Spleen (tissue), 11 donors: ENCODE measurements at regions not wholly inside any gene's neighbourhood (a gene's known extent, or its start where the extent isn't known, plus 50 kb on each side); places are given as distances from the start of the nearest gene placed in this dataset.
A peak's percentile ranks its signal among the peaks of the same experiment; 100 is the strongest.
"Not testable (repeated sequence)": the region's sequence is repeated elsewhere in the genome, so short reads cannot be mapped to it uniquely, and the experiment has no call there.

Source experiments
- DNase-seq: peaks from one replicate; pipeline ENCODE4 v3.0.0-alpha.2; 2020
- H3K27ac ChIP-seq, 8 donors: fragments of 200-600 bp; sonication (generic) in 7 of 8; 1 replicate in 4 of 8; 2 replicates in 4 of 8; pipeline versions ENCODE4 v1.5.0 to v1.8.0; 2016 to 2021; ENCODE audit warnings: inconsistent platforms in 4 of 8, mild to moderate bottlenecking in 4 of 8, moderate library complexity in 1 of 8
- H3K27me3 ChIP-seq, 7 donors: fragments of 200-600 bp; sonication (generic) in 6 of 7; replicated peaks in 1 of 7; 1 replicate in 4 of 7; 2 replicates in 3 of 7; pipeline versions ENCODE4 v1.5.0 to v1.8.0; 2016 to 2021; ENCODE audit warnings: inconsistent platforms in 3 of 7, mild to moderate bottlenecking in 1 of 7
- H3K36me3 ChIP-seq, 6 donors: fragments of 200-600 bp; sonication (generic) in 5 of 6; 1 replicate in 4 of 6; 2 replicates in 2 of 6; pipeline versions ENCODE4 v1.5.0 to v1.8.0; 2016 to 2021; ENCODE audit warnings: inconsistent platforms in 2 of 6
- H3K4me1 ChIP-seq, 6 donors: fragments of 200-600 bp; sonication (generic) in 5 of 6; 1 replicate in 3 of 6; 2 replicates in 3 of 6; pipeline versions ENCODE4 v1.5.0 to v1.8.0; 2016 to 2021; ENCODE audit warnings: inconsistent platforms in 3 of 6
- H3K4me3 ChIP-seq, 8 donors: fragments of 200-600 bp; sonication (generic) in 7 of 8; 1 replicate in 4 of 8; 2 replicates in 4 of 8; pipeline versions ENCODE4 v1.5.0 to v1.8.0; 2016 to 2021; ENCODE audit warnings: inconsistent platforms in 4 of 8, mild to moderate bottlenecking in 4 of 8, moderate library complexity in 2 of 8
- H3K9me3 ChIP-seq, 8 donors: fragments of 200-600 bp; sonication (generic) in 7 of 8; 1 replicate in 4 of 8; 2 replicates in 4 of 8; pipeline versions ENCODE4 v1.5.0 to v1.8.0; 2016 to 2021; ENCODE audit warnings: inconsistent platforms in 4 of 8
- WGBS, 5 donors: extraction: QIAGEN DNeasy Blood & Tissue Kit in 3 of 5; methylation state at CpG; one replicate each; pipeline versions ENCODE4 v1.1.5 to v1.1.7; 2013 to 2018; 5-methylcytosine and 5-hydroxymethylcytosine counted together
- intact Hi-C: fragments of 100-400 bp; cut with DNase I; formaldehyde crosslinking; loops from one replicate; pipeline ENCODE4 v1.15.0; 2023; ENCODE audit warnings: low total_unique reads
- donor health status: healthy with polysubstance abuse.
- donor health status: DM: no; HTN: no; CAD: no; lungs with moderate emphysema.
- donor health status: DM: no; HTN: no; CAD: no.
- donor health status: Bipolar disorder and iron deficiency.
- donor health status: healthy.
- donor health status: DM: no; HTN: no; CAD: no.
- donor health status: DM: yes; HTN: yes; CAD: no.

- WGBS, 5 donors, result 91 to 97% (median 93%) methylated on average over 12 to 36 of the region's 36 CpGs
- H3K27ac ChIP-seq, result not testable (repeated sequence)
- peak; percentile 44 for DNase-seq
Measured at GRCh38 chr16:88184566-88185355, 198.0 kb upstream of the ZNF469 start.

GRCh38 chr16:88185406-88185805, 197.4 kb upstream of the ZNF469 start:
- intact Hi-C loops, H3K27ac ChIP-seq, H3K27me3 ChIP-seq, H3K4me1 ChIP-seq, H3K4me3 ChIP-seq, H3K36me3 ChIP-seq: not testable (repeated sequence)
- peaks cover 0 to 12% (median 2%) of the 10 kb centered on the region in 8 donors for H3K9me3 ChIP-seq
- WGBS, 5 donors, result 92 to 100% (median 96%) methylated on average over 3 to 8 of the region's 9 CpGs
- peak; percentile 17 for DNase-seq

More at GRCh38 chr16:88184566-88185355, 198.0 kb upstream of the ZNF469 start:
- H3K36me3 ChIP-seq, H3K27me3 ChIP-seq, H3K4me1 ChIP-seq, H3K4me3 ChIP-seq, intact Hi-C loops: not testable (repeated sequence)
- H3K9me3 ChIP-seq, result peaks cover 0 to 12% (median 2%) of the 10 kb centered on the region in 8 donors

- peaks cover 0 to 12% (median 2%) of the 10 kb centered on the region in 8 donors for H3K9me3 ChIP-seq
- intact Hi-C loops, H3K27me3 ChIP-seq, H3K27ac ChIP-seq, H3K4me1 ChIP-seq, H3K4me3 ChIP-seq, H3K36me3 ChIP-seq: not testable (repeated sequence)
- 72 to 90% (median 82%) methylated on average over 48 to 55 of the region's 55 CpGs for WGBS, 5 donors
- peak; percentile 54 for DNase-seq
Measured at GRCh38 chr16:88185976-88186888, 196.5 kb upstream of the ZNF469 start.

GRCh38 chr16:88186889-88187870, 195.6 kb upstream of the ZNF469 start:
- peak; percentile 25 for DNase-seq
- H3K27ac ChIP-seq, H3K27me3 ChIP-seq, intact Hi-C loops, H3K36me3 ChIP-seq, H3K4me3 ChIP-seq, H3K4me1 ChIP-seq: not testable (repeated sequence)
- peaks cover 0 to 12% (median 2%) of the 10 kb centered on the region in 8 donors for H3K9me3 ChIP-seq
- WGBS, 5 donors, result 76 to 90% (median 88%) methylated on average over 13 to 20 of the region's 27 CpGs

GRCh38 chr16:88188171-88188895, 194.4 kb upstream of the ZNF469 start:
- H3K4me1 ChIP-seq, H3K27me3 ChIP-seq, intact Hi-C loops, H3K27ac ChIP-seq, H3K36me3 ChIP-seq, H3K4me3 ChIP-seq: not testable (repeated sequence)
- WGBS, 5 donors, result 84 to 100% (median 90%) methylated on average over 1 to 13 of the region's 13 CpGs
- peak; percentile 29 for DNase-seq
- peaks cover 0 to 12% (median 2%) of the 10 kb centered on the region in 8 donors for H3K9me3 ChIP-seq

- peak; percentile 4 for DNase-seq
- H3K4me3 ChIP-seq, H3K27ac ChIP-seq, H3K27me3 ChIP-seq, H3K36me3 ChIP-seq, H3K4me1 ChIP-seq: not testable (repeated sequence)
- 53 to 86% (median 66%) methylated on average over 2 to 3 of the region's 3 CpGs for WGBS, 5 donors
- H3K9me3 ChIP-seq, result peaks cover 0 to 12% (median 2%) of the 10 kb centered on the region in 8 donors
- intact Hi-C loops, result loop anchor here (10.0 kb wide), 1 partner anchor 244 kb away; no protein-coding TSS in a partner anchor
Measured at GRCh38 chr16:88190592-88191095, 192.1 kb upstream of the ZNF469 start.

- DNase-seq, result peak; percentile 28
- intact Hi-C loops, result loop anchor here (10.0 kb wide), 1 partner anchor 244 kb away; no protein-coding TSS in a partner anchor
Measured at GRCh38 chr16:88191168-88191567, 191.6 kb upstream of the ZNF469 start.

More at GRCh38 chr16:88191168-88191567, 191.6 kb upstream of the ZNF469 start:
- peaks cover 0 to 12% (median 2%) of the 10 kb centered on the region in 8 donors for H3K9me3 ChIP-seq
- not testable (repeated sequence) for H3K36me3 ChIP-seq, H3K4me1 ChIP-seq, H3K4me3 ChIP-seq, H3K27ac ChIP-seq, H3K27me3 ChIP-seq
- 86 to 97% (median 87%) methylated on average over 9 of the region's 9 CpGs for WGBS, 5 donors
